SIG-M5 treated with dmso at 0.1 percent for 504 hours (cell line): ENCODE measurements at regions not wholly inside any gene's neighbourhood (a gene's known extent, or its start where the extent isn't known, plus 50 kb on each side); places are given as distances from the start of the nearest gene placed in this dataset.

Experiments used
- DNase-seq: peaks from one replicate; lab custom pipeline; 2025; ENCODE audit not compliant: unreplicated experiment; lab: John Stamatoyannopoulos, UW

DNA sequence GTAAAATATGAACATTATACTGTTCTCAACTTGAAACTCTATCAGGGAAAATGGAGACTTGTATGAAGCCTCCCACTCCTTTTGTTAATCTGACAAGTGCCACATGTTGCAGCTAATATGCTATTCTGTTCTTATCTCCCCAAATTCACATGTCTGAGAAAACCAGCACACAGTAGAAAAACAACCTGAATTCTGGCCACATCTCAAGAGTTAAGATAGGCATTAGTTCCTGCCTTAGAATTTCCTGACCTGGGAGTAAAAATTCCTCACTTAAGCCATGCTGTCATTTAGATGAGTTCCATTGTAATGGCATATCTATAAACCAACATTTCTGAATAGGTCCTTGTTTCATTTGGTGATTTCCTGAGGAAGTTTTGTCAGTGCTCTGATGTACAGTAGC, 1098.5 kb downstream of the EFNB2 start:
- DNase-seq = no peak

DNA sequence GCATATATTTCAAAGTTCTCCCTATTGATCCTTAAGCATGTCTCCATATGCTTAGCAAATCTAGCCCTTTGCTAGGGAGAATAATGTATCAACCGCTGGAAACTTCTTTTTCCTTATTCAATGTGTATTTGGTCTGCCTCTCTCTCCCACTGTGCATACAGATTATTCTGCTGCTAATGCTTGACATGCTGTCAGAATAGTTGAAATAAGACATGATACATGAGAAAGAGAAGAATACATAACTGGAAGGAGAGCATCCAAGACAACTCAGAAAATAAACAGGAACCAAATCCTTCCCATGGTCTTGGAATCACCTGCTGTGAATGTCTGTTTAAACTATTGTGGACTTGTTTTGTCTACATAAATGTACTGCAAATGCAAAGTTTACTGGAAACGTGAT, 1103.0 kb downstream of the EFNB2 start:
- no peak for DNase-seq

DNA sequence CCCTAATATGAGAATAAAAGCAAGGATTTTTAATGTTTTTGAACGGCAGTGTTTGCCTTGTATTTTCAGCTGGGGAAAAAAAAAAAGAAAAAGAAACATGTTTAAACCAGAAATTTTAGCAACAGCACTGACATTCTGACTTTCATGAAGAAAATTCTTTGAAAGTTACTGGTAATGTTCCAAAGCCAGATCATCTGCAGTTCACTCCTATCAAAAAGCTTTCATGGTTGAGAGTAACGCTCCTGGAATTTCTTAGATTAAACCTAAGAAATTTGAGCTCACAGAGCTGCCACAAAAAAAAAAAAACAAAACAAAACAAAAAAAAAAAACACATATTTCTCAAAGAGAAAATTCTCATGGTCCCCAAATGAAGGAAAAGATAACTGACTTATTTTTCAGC, 1106.7 kb downstream of the EFNB2 start:
- DNase-seq = no peak

DNA sequence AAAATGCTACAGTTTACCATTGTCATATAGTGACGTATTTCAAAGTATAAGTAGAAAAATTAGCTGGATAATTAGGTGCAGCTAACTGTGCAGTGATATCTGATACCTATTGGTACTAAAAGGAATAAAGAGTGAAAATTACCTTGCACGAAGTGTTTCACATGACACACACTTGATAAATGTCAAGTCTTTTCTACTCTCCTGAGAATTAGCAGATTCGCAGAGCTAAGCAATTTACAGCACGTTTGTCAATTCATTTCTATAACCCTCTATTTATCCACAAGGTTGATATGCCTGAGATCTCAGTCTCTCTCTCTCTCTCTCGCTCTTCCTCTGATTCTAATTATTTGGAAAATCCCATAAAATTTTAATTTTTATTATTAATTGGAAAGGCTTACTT, 1109.0 kb downstream of the EFNB2 start:
- DNase-seq = no peak

DNA sequence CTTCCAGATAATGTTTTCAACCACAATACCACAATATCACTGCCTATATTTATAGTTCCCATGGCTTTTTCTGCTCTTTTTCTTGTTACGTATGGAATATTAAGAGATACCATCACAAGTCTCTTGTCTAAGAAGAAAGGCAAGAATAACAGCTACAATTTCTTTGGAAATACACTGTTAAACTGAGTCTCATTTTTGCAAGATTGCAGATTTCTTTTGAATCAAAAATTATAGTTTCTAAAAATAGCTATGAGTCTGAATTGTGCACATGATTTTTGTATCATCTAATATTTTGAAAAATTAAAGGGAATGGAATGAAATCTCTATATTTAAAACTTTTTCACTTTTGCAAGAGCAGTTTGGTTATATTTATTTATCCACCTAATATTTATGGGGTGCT, 1120.8 kb downstream of the EFNB2 start:
- no peak for DNase-seq

DNA sequence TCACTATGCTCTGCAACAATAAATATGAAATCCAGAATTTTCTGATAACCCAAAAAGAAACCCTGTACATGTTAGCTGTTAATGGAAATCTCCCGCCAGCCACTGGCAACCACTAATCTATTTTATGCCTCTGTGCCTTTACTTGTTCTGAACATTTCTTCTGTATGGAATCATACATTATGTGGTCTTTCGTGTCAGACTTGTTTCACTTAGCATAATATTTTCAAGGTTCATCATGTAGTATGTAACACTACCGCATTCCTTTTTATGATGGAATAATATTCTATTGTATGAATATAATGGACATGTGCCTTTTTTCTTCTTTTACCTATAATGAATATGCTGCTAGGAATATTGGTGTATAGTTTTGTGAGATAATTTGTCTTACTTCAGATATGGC, 1123.3 kb downstream of the EFNB2 start:
- DNase-seq = no peak

DNA sequence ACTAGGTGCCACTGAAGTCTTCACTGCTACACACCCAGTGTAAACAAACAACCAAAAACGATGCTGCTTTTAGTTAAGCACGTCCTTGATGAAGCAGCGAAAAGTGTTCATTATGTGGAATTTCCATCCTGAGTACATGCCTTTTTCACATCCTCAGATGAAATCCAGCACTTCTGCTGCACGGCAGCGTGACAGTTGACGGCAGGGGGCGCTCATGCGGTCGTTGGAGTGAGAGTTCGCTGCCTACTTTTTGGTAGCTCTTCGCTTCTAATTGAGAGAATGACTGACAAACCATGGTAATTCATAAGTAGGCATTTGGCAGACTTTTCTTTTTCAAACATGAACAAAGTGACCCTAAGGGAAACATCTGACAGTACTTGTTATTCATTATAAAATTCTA, 1124.9 kb downstream of the EFNB2 start:
- DNase-seq = no peak

DNA sequence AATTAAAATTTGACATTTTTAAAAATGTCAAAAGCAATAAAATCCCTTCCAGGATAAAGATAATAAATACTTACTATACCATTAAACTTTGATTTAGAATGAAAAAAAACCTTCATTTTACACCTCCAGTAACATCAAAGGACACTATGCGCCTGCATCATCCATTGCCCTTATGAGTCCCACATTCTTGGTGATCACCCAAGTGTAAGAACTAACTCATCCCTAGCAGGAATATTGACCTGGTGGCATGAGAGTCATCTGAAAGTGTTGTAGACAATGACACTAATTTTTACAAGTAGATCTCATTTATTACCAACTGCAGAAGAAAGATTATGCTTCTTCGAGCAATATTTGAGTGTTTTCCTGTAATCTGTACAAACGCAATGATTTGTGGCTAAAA, 1128.9 kb downstream of the EFNB2 start:
- no peak for DNase-seq

DNA sequence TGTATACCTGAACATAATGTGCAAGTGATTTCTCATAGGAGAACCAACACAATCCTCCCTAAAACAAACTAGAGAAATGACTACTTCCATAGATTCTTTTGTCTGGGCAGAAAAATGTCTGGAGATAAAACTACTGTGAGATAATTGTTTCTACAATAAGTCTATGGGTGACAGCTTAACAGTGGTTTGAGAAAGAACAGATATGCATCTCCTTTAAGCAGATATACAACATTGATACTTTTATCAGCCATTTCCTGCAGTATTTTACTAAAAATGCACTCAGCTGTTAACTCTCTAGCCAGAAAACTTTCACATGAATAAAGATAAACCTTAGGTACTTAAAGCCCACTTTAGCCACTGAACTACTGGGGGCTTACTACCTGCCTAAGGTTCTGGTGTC, 1132.4 kb downstream of the EFNB2 start:
- no peak for DNase-seq

DNA sequence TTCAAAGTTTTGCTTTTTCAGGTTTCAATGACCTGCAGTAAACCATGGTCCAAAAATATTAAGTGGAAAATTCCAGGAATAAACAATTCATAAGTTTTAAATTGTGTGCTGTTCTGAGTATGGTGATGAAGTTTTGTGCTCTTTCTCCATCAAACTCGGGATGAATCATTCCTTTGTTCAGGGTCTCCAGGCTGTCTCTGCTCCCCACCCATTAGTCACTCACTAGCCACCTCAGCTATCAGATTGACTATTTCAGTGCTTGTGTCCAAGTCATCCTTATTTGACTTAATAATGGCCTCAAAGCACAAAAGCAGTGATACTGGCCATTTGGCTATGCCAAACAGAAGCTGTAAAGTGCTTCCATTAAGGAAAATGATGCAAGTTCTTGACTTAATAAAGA, 1140.4 kb downstream of the EFNB2 start:
- no peak for DNase-seq

DNA sequence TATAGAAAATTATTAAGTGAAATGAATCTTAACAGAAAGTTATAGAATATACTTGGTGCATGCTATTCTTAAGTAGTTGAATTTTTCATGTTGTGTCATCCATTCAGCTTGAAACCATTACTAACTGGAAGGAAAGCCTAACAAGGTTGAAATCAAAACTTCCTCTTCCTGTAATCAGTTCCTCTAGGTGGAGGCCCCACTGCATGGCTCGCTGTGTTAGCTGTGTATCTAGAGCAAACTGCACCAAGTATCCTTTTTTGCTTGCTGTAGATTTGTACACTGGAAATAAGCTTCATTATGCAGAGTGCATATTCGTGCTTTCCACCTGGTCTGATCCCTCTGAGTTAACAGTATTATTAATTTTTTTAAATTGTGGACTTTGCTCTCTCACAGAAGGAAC, 1146.1 kb downstream of the EFNB2 start:
- DNase-seq = peak; percentile 38

DNA sequence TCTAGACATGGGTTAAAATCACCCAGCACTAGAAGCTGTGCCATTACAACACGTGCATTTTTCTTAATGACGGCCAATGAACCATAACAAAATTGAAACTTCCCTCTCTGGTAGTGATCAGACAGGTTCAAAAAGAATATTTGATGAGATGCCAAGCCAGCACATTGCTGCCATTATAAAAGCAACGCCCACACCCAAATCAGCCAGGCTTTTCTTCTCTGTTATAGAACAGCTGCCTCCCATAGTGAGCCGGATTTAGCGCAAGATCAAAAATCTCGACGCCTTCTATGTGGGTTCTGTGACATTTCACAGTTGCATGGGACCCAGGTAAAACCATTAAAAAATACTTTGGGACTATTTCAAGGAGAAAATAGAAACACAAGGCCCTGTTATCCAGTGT, 1158.0 kb downstream of the EFNB2 start:
- no peak for DNase-seq

DNA sequence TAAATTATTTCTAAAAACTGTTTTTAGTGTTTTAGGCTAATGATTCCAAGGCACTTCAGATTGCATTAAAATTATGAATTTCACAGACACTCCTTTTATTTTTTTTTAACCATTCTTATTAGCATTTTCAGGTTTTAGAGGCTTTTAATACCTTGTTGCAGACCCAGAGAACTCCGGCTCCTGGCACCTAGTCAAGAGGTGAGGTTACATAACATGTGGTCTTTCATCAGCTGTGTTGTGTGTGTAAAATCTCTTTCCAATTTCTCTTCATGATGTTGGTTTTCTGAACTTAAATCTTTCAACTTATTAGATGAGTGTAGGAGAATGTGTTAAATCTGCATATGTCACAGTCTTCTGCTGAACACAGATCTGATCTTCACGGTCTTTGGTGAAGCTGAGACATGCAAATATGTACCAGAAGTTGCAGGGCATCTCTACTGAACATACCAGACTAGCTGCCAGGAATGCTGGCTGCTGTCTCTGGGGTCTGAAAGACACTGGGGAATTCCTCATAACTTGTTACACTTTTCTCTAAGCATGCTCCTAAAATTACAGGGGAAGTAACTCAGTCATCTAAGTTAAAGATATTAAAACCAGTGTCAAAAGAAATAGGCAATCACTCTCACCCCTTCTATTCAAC, 1165.3 kb downstream of the EFNB2 start:
- DNase-seq = no peak

DNA sequence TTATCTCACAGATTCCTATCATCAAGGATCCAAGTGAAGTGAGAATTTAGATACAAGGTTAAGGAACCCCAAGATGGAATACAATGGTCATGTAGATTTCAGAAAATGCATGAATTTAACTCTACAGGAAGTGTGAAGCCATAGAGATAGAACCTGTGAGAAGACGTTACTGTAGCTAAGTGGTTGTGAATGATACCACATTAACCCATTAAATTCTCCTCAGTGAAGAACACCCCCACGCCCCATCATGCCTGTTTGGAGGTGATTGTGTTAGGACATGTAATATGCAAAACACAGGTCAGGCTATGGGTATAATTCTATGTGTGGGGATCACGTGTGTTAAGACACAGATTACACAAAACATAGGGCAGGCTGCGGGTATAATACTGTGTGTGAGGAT, 1166.7 kb downstream of the EFNB2 start:
- no peak for DNase-seq

DNA sequence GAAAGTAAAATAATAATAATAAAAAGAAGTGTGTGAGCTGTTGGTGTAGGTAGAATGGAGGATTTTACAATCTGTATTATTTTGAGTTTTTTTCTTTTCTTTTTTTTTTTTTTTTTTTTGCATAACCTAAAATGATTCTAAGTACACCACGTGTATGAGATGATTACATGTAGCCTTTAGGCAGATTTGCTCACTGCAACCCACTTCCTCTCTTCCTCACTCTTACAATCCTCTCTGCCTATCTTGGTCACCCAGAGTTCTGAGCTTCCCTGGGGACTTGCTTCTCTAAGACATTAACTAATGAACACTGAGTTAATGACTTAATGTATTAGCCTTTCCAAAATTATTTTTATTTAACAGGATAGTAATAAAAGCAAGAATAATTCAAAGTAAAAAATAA, 1169.6 kb downstream of the EFNB2 start:
- DNase-seq = peak; percentile 81

DNA sequence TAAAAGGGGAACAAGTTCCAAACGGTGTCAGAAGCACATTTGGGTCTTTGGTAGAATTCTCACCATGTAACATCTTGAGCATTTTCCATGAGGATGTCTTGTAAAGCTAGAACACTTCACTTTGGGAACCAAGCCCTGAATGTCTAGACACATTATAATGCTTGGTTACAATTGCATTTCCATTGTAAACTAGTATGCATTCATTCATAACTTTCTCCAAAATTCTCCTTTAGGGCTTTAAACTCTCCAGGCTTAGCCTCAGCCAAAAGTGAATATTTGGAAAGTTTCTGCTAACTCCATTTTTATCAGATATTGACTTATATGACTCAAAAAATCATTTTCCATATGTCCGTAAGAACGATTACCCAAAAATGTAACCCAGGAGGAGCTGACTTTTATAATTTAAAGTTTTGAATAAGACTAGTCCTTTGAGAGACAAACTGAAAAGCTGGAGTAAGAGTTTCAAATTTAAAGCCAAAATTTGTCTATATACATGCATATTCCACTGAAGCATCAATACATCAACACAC, 1170.4 kb downstream of the EFNB2 start:
- DNase-seq = no peak

DNA sequence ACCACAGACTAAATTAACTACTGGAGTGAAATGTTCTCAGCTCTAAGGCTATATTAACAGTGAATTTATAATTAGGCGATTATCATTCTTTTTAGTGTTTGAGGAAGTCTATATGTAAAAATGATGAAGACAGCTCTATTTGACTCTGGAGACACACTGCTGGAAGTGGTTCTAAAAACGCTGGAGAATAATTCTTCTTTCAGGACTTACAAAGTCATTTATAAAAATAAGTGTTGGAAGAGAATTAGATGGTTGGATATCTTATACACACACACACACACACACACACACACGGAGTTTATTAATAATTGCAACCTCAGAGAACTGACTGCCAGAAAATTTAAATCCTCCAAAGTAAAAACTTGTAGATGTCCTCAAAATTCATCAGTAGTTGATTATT, 1171.3 kb downstream of the EFNB2 start:
- DNase-seq = peak; percentile 54

DNA sequence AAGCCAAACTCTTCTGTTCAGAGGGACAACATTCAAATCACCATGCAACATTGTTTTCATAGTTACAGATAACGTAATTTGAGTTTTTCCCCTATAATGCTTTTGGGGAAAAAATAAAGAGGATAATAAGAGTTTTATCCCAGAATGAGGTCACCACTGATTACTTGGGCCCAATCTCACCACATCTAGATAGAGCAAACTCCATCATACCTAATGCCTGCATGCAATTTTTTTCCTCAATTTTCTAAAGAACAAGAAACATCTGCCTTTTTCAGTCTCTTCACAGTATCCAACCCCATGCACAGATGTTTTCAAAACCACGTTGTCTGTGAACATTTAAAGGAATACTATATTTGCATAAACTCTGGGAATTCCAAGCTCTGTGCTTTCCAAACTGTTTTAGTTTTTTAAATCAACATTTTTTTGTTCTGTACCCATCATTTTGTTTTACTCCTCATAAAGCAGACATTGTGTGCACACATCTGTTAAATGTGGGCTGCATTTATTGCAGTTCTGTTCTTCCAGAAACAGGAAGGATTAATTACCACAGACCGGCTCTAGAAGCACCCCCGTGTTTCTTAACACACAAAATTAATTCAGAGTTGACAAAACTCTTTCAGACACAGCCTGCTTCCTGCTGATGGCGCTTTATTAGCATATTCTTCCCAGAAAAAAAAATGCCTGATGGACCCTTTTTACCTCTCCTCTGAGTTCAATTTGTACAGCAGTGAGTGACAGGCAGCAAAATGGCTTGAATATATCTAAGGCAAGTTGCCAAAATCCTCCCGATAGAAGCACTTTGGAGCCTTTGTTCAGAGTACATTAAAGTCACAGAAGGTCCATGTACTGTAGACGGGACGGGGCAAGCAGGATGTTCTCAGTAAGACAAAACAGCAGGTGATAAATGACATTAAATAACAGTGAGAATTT, 1171.9 kb downstream of the EFNB2 start:
- peak; percentile 95 for DNase-seq

DNA sequence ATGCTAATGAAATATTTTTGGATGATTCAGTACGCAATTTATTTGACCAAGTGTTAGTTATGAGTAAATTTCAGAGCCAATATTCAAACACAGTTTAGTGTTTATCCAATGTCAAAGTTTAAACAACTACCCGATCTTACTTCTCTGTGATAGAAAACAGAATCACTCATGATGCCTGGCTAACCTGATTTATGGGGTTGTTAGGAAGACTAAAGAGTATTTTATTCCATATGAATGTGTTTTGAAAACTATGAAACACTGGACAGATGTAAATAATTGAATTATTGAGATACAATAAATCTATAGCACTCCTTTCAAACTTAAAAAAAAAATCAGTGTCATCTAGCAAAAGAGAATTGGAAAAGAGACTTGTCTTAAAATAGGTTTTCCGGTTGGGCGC, 1181.8 kb downstream of the EFNB2 start:
- no peak for DNase-seq

DNA sequence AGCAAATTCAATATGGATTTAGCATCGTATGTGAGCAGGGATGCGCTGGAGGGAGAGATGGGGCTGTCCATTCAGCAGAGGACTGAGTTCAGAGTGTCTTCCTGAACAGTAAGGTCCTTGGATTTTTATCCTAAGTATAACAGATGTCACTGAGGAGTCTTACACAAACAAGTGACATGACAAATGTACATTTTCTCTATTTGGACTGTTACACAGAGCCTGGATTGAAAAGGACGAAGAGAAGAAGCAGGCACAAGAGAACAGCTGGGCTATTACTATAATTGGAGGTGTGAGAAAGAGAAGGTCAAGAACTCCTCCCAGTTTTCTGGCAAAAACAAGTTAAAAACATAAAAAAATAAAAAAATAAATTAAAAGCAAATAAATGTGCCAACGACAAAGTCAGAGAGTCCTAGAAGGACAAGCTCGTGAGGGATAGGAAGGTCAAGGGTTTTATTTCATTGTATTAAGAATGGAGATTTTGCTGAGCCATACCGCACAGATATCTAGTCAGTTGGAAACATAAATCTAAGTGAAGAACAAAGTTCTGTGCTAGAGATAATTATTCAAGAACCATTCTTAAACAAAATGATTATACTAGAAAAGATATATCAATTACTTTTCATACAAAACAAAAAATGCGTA, 1186.3 kb downstream of the EFNB2 start:
- no peak for DNase-seq

DNA sequence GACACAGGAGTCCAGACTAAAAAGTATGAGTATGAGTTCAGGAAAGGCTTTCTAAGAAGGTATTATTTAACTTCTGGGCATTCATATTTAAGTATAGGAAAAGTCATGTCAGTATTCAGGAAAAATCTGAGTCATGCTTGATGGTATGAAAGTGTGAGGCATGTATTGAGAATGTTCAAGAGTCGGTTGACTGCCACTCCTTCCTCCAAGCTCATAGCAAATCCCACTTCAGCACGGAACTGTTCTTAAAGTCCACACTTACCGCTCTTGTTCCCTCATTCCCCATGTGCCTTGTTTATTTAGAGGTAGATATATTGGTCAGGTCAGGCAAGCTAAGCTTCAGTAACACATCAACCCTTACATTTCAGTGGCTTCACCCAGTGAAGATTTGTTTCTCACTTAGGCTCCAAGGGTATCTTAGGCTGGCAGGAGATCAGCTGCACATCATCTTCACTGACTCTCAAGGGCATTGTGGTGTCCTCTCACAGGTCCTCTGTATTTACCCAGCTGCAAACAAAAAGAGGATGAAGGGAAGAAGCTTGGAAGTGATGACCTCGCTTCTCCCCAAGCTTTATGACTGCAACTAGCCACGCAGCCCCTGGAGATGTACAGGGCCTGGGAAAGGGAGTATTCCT, 1189.2 kb downstream of the EFNB2 start:
- no peak for DNase-seq
